HCT116 (cell line): ENCODE measurements at regions not wholly inside any gene's neighbourhood (a gene's known extent, or its start where the extent isn't known, plus 50 kb on each side); places are given as distances from the start of the nearest gene placed in this dataset.
"Not testable (repeated sequence)": the region's sequence is repeated elsewhere in the genome, so short reads cannot be mapped to it uniquely, and the experiment has no call there.

Source experiments
- ATAC-seq: fragments of 200-7000 bp; cut with Tn5 transposase; 2 replicates; pipeline ENCODE4 v1.9.1; 2020; ENCODE audit warnings: mild to moderate bottlenecking, moderate library complexity
- BruUV-seq: library from RNA; stranded (reverse); fragments of 400-500 nt; replicated peaks from 2 replicates; lab custom pipeline; 2021; lab: Mats Ljungman, UMichigan
- CTCF ChIA-PET: fragments of 300-600 bp; sonication (Branson Sonifier 250); formaldehyde crosslinking; loops from one replicate; lab custom pipeline; 2021; ENCODE audit warnings: antibody characterized with exemption; lab: Charles Lee
- POLR2A ChIA-PET: fragments of 300-600, 350-600 bp; sonication (Branson Sonifier 250); formaldehyde crosslinking; loops from one replicate; lab custom pipeline; 2021; ENCODE audit warnings: antibody characterized with exemption; lab: Charles Lee
- RAD21 ChIA-PET, 2 experiments: fragments of 300-600 bp; sonication (Branson Sonifier 250); formaldehyde crosslinking; loops; one replicate each; lab custom pipeline; 2023; ENCODE audit warnings: low total read pairs in 2 of 2; ENCODE audit not compliant: uncharacterized antibody in 2 of 2, unreplicated experiment in 2 of 2, low non-redundant PET in 1 of 2; lab: Charles Lee
- DNase-seq: peaks from one replicate; pipeline ENCODE4 v3.0.0-alpha.2; 2010; ENCODE audit warnings: low read depth, low spot score
- H2AFZ ChIP-seq: fragments of 200-600 bp; shearing (Covaris generic), sonication (generic); 2 replicates; pipeline ENCODE4 v1.6.1; 2017; ENCODE audit warnings: low read depth, mixed run types, mixed read lengths, antibody characterized with exemption, low read length; ENCODE audit not compliant: poor library complexity, severe bottlenecking
- H3K27ac ChIP-seq: 2 replicates; pipeline ENCODE4 v1.5.1; 2012; ENCODE audit warnings: low read depth, low read length
- H3K27me3 ChIP-seq: fragments of 200-600 bp; sonication (generic); 2 replicates; pipeline ENCODE4 v1.6.1; 2016; ENCODE audit warnings: mixed run types, low read length, mixed read lengths; ENCODE audit not compliant: insufficient read depth
- H3K36me3 ChIP-seq, 2 experiments: fragments of 200-500 bp in 1 of 2; fragments of 200-600 bp in 1 of 2; sonication (Bioruptor generic) in 1 of 2; sonication (generic) in 1 of 2; 2 replicates each; pipeline versions ENCODE4 v1.5.1 to v1.6.1; 2014 to 2016; ENCODE audit warnings: low read length in 2 of 2, inconsistent platforms in 1 of 2, mixed read lengths in 1 of 2, mixed run types in 1 of 2; ENCODE audit not compliant: insufficient read depth in 2 of 2, control insufficient read depth in 1 of 2
- H3K4me1 ChIP-seq, 2 experiments: fragments of 200-600 bp in 1 of 2; sonication (generic) in 1 of 2; 2 replicates each; pipeline versions ENCODE4 v1.5.1 to v1.6.1; 2012 to 2017; ENCODE audit warnings: low read length in 2 of 2, inconsistent platforms in 1 of 2, mild to moderate bottlenecking in 1 of 2, mixed read lengths in 1 of 2, mixed run types in 1 of 2, moderate library complexity in 1 of 2; ENCODE audit not compliant: insufficient read depth in 2 of 2, control insufficient read depth in 1 of 2
- H3K4me2 ChIP-seq: fragments of 200-600 bp; sonication (generic); 2 replicates; pipeline ENCODE4 v1.6.1; 2017; ENCODE audit warnings: mixed run types, low read length, mixed read lengths
- H3K4me3 ChIP-seq, 2 experiments: fragments of 200-600 bp in 1 of 2; sonication (generic) in 1 of 2; replicated peaks in 1 of 2; 2 replicates each; pipeline ENCODE4 v1.5.1; 2011 to 2016; ENCODE audit warnings: low read length in 2 of 2, control low read depth in 1 of 2, low read depth in 1 of 2, mild to moderate bottlenecking in 1 of 2, mixed read lengths in 1 of 2, mixed run types in 1 of 2
- H3K79me2 ChIP-seq: fragments of 200-600 bp; sonication (generic); 2 replicates; pipeline ENCODE4 v1.6.1; 2017; ENCODE audit warnings: mild to moderate bottlenecking, mixed run types, low read length, moderate library complexity, mixed read lengths; ENCODE audit not compliant: insufficient read depth
- H3K9ac ChIP-seq: fragments of 200-600 bp; sonication (generic); 2 replicates; pipeline ENCODE4 v1.6.1; 2016; ENCODE audit warnings: low read length, mixed read lengths
- H3K9me2 ChIP-seq: fragments of 200-600 bp; sonication (generic), shearing (Covaris generic); 2 replicates; pipeline ENCODE4 v1.6.1; 2017; ENCODE audit warnings: mixed run types, mild to moderate bottlenecking, moderate library complexity; ENCODE audit not compliant: insufficient read depth
- H3K9me3 ChIP-seq, 2 experiments: fragments of 200-500 bp in 1 of 2; fragments of 200-600 bp in 1 of 2; sonication (Bioruptor generic) in 1 of 2; sonication (generic) in 1 of 2; 2 replicates each; pipeline ENCODE4 v1.6.1; 2014 to 2017; ENCODE audit warnings: low read length in 2 of 2, mixed read lengths in 2 of 2, inconsistent platforms in 1 of 2, low read depth in 1 of 2, mild to moderate bottlenecking in 1 of 2, mixed run types in 1 of 2, moderate library complexity in 1 of 2; ENCODE audit not compliant: control insufficient read depth in 1 of 2, insufficient read depth in 1 of 2
- H4K20me1 ChIP-seq: fragments of 200-600 bp; sonication (generic), shearing (Covaris generic); 2 replicates; pipeline ENCODE4 v1.6.1; 2017; ENCODE audit warnings: mixed run types, mild to moderate bottlenecking, moderate library complexity; ENCODE audit not compliant: insufficient read depth
- CBX3 ChIP-seq: IDR thresholded peaks from 2 replicates; pipeline ENCODE4 v1.6.1; 2012; ENCODE audit warnings: low read depth
- CEBPB ChIP-seq: IDR thresholded peaks from 2 replicates; pipeline ENCODE4 v1.6.1; 2012; ENCODE audit warnings: low read depth
- CTCF ChIP-seq, 3 experiments: fragments of 200-600 bp in 1 of 3; sonication (generic) in 1 of 3; IDR thresholded peaks in 2 of 3; conservative IDR thresholded peaks in 1 of 3; 2 replicates each; pipeline ENCODE4 v1.5.1; 2012 to 2017; ENCODE audit warnings: low read depth in 2 of 3, low read length in 2 of 3, antibody characterized with exemption in 1 of 3, borderline replicate concordance in 1 of 3, control low read depth in 1 of 3, mild to moderate bottlenecking in 1 of 3, mixed read lengths in 1 of 3, mixed run types in 1 of 3, moderate library complexity in 1 of 3; ENCODE audit not compliant: insufficient read depth in 1 of 3
- EGR1 ChIP-seq: IDR thresholded peaks from 2 replicates; pipeline ENCODE4 v1.6.1; 2012; ENCODE audit warnings: low read depth
- ELF1 ChIP-seq: IDR thresholded peaks from 2 replicates; pipeline ENCODE4 v1.6.1; 2012; ENCODE audit warnings: low read depth, borderline replicate concordance
- EZH2 ChIP-seq: fragments of 200-600 bp; sonication (generic); IDR thresholded peaks from 2 replicates; pipeline ENCODE4 v1.6.1; 2017; ENCODE audit warnings: antibody characterized with exemption, mixed run types
- EZH2phosphoT487 ChIP-seq: fragments of 200-600 bp; IDR thresholded peaks from 2 replicates; pipeline ENCODE4 v1.6.1; 2018; ENCODE audit warnings: antibody characterized with exemption, borderline replicate concordance
- FOSL1 ChIP-seq: IDR thresholded peaks from 2 replicates; pipeline ENCODE4 v1.6.1; 2012; ENCODE audit warnings: low read depth
- POLR2AphosphoS5 ChIP-seq: IDR thresholded peaks from 2 replicates; pipeline ENCODE4 v1.6.1; 2011; ENCODE audit warnings: mild to moderate bottlenecking, low read depth, low read length, moderate library complexity
- RAD21 ChIP-seq: IDR thresholded peaks from 2 replicates; pipeline ENCODE4 v1.6.1; 2012; ENCODE audit warnings: low read depth, mild to moderate bottlenecking
- SIN3A ChIP-seq: IDR thresholded peaks from 2 replicates; pipeline ENCODE4 v1.6.1; 2012; ENCODE audit warnings: low read depth
- SRF ChIP-seq: IDR thresholded peaks from 2 replicates; pipeline ENCODE4 v1.6.1; 2012; ENCODE audit warnings: low read depth
- TCF7L2 ChIP-seq: IDR thresholded peaks from 2 replicates; pipeline ENCODE4 v1.7.0; 2011; ENCODE audit warnings: borderline replicate concordance, inconsistent platforms; ENCODE audit not compliant: insufficient read depth, insufficient read length; ENCODE audit errors: extremely low read depth
- ZBTB33 ChIP-seq: IDR thresholded peaks from 2 replicates; pipeline ENCODE4 v1.6.1; 2011; ENCODE audit warnings: mild to moderate bottlenecking, low read length, moderate library complexity; ENCODE audit not compliant: insufficient replicate concordance; ENCODE audit errors: extremely low read depth
- ZFX ChIP-seq: fragments of 450-650 bp; IDR thresholded peaks from 2 replicates; pipeline ENCODE4 v1.6.1; 2017
- intact Hi-C: fragments of 100-400 bp; cut with micrococcal nuclease; formaldehyde crosslinking; loops from 2 replicates; pipeline ENCODE4 v1.10.0; 2022

- H3K4me2 ChIP-seq, H3K27ac ChIP-seq, DNase-seq, H3K9ac ChIP-seq, RAD21 ChIA-PET, H4K20me1 ChIP-seq, H3K9me3 ChIP-seq, H3K4me1 ChIP-seq, H3K79me2 ChIP-seq, CTCF ChIA-PET, H3K27me3 ChIP-seq, H3K4me3 ChIP-seq, H3K9me2 ChIP-seq, H3K36me3 ChIP-seq, ATAC-seq, H2AFZ ChIP-seq, BruUV-seq, POLR2A ChIA-PET: not testable (repeated sequence)
- intact Hi-C loops: loop anchor here (5.0 kb wide), 1 partner anchor 91 kb away; no protein-coding TSS in a partner anchor
Measured at GRCh38 chr1:25116117-25116516, 116.2 kb downstream of the SYF2 start.

GRCh38 chr1:25113731-25114130 is 118.6 kb downstream of the SYF2 start:
- TF ChIP-seq ZFX (no peak), POLR2AphosphoS5 (no peak), EZH2 (no peak), CEBPB (no peak), SIN3A (no peak), TCF7L2 (no peak), EZH2phosphoT487 (no peak), EGR1 (no peak), RAD21 (no peak), ELF1 (no peak), CTCF (IDR thresholded peaks at IDR 0.05 in 2 of 3, conservative IDR thresholded peaks at IDR 0.05 in 1 of 3; ENCODE audit: borderline replicate concordance in 1 of 3, insufficient read depth in 1 of 3, low read depth in 2 of 3, low read length in 2 of 3) (no peak), FOSL1 (no peak), CBX3 (no peak), ZBTB33 (no peak), SRF (no peak)
- POLR2A ChIA-PET: no interaction called here
- DNase-seq (no peak), ATAC-seq (no peak)
- Histone ChIP-seq H3K27me3 (no peaks in the 10 kb centered on the region), H3K27ac (no peak overlapping the region), H3K4me3 (no peak overlapping the region), H3K9me2 (no peaks in the 10 kb centered on the region), H3K9me3 (peaks cover 0 to 7% of the 10 kb centered on the region in 2 experiments; a peak in 1 of 4 replicates), H3K79me2 (no peaks in the 10 kb centered on the region), H3K4me1 (peaks cover 0 to 5% of the 10 kb centered on the region in 2 experiments; a peak in 1 of 4 replicates), H4K20me1 (no peaks in the 10 kb centered on the region), H3K4me2 (no peak overlapping the region), H3K9ac (no peak overlapping the region), H3K36me3 (no peaks in the 10 kb centered on the region), H2AFZ (no peak overlapping the region)
- RAD21 ChIA-PET: no interaction called here
- CTCF ChIA-PET: no interaction called here
- BruUV-seq: no TSS peak
- intact Hi-C loops: no loop called here
